ENCODE measurements at regions not wholly inside any gene's neighbourhood (a gene's known extent, or its start where the extent isn't known, plus 50 kb on each side); places are given as distances from the start of the nearest gene placed in this dataset.

GRCh38 chr1:88169939-88170338, 514.1 kb upstream of the PKN2 start:
- Histone ChIP-seq H3K9me3 (ENCODE audit: severe bottlenecking) (no peaks in the 10 kb centered on the region), H3K36me3 (ENCODE audit: low read depth) (no peaks in the 10 kb centered on the region), H3K4me1 (ENCODE audit: insufficient read depth, poor library complexity, severe bottlenecking) (no peaks in the 10 kb centered on the region), H3K27ac (ENCODE audit: poor library complexity, severe bottlenecking) (no peak overlapping the region), H3K27me3 (ENCODE audit: insufficient read depth, poor library complexity, severe bottlenecking) (peaks cover 3% of the 10 kb centered on the region), H3K4me3 (ENCODE audit: severe bottlenecking) (no peak overlapping the region)
- no peak for ATAC-seq (ENCODE audit: low read depth)
- no peak for TF ChIP-seq CTCF (IDR thresholded peaks at IDR 0.05; ENCODE audit: poor library complexity, severe bottlenecking)
- DNase-seq (ENCODE audit: low spot score): no peak

GRCh38 chr1:88175120-88175630, 508.9 kb upstream of the PKN2 start:
- Histone ChIP-seq H3K9me3 (ENCODE audit: severe bottlenecking) (no peaks in the 10 kb centered on the region), H3K27me3 (ENCODE audit: insufficient read depth, poor library complexity, severe bottlenecking) (peaks cover 17% of the 10 kb centered on the region), H3K4me1 (ENCODE audit: insufficient read depth, poor library complexity, severe bottlenecking) (no peaks in the 10 kb centered on the region), H3K4me3 (ENCODE audit: severe bottlenecking) (no peak overlapping the region), H3K27ac (ENCODE audit: poor library complexity, severe bottlenecking) (no peak overlapping the region), H3K36me3 (ENCODE audit: low read depth) (no peaks in the 10 kb centered on the region)
- no peak for TF ChIP-seq CTCF (IDR thresholded peaks at IDR 0.05; ENCODE audit: poor library complexity, severe bottlenecking)
- ATAC-seq (ENCODE audit: low read depth): no peak
- DNase-seq (ENCODE audit: low spot score): no peak

GRCh38 chr1:88175631-88176226, 508.3 kb upstream of the PKN2 start:
- DNase-seq (ENCODE audit: low spot score) (no peak), ATAC-seq (ENCODE audit: low read depth) (peak; percentile 57; the same call in 2 of the 3 replicates)
- Histone ChIP-seq H3K27me3 (ENCODE audit: insufficient read depth, poor library complexity, severe bottlenecking) (peaks cover 18% of the 10 kb centered on the region), H3K9me3 (ENCODE audit: severe bottlenecking) (no peaks in the 10 kb centered on the region), H3K4me1 (ENCODE audit: insufficient read depth, poor library complexity, severe bottlenecking) (no peaks in the 10 kb centered on the region), H3K27ac (ENCODE audit: poor library complexity, severe bottlenecking) (no peak overlapping the region), H3K4me3 (ENCODE audit: severe bottlenecking) (no peak overlapping the region), H3K36me3 (ENCODE audit: low read depth) (no peaks in the 10 kb centered on the region)
- no peak for TF ChIP-seq CTCF (IDR thresholded peaks at IDR 0.05; ENCODE audit: poor library complexity, severe bottlenecking)

- H3K4me3 ChIP-seq (ENCODE audit: severe bottlenecking): no peak overlapping the region
- ATAC-seq (ENCODE audit: low read depth) (no peak), DNase-seq (ENCODE audit: low spot score) (no peak)
- H3K27ac ChIP-seq (ENCODE audit: poor library complexity, severe bottlenecking): no peak overlapping the region
- peaks cover 15% of the 10 kb centered on the region for H3K27me3 ChIP-seq (ENCODE audit: insufficient read depth, poor library complexity, severe bottlenecking)
- H3K36me3 ChIP-seq (ENCODE audit: low read depth): no peaks in the 10 kb centered on the region
- no peaks in the 10 kb centered on the region for H3K9me3 ChIP-seq (ENCODE audit: severe bottlenecking)
- no peaks in the 10 kb centered on the region for H3K4me1 ChIP-seq (ENCODE audit: insufficient read depth, poor library complexity, severe bottlenecking)
- no peak for TF ChIP-seq CTCF (IDR thresholded peaks at IDR 0.05; ENCODE audit: poor library complexity, severe bottlenecking)
Observed at GRCh38 chr1:88179943-88180342, 504.1 kb upstream of the PKN2 start.

GRCh38 chr1:88180449-88181108, 503.5 kb upstream of the PKN2 start:
- peak; percentile 95 for TF ChIP-seq CTCF (IDR thresholded peaks at IDR 0.05; ENCODE audit: poor library complexity, severe bottlenecking)

More at GRCh38 chr1:88180449-88181108, 503.5 kb upstream of the PKN2 start:
- H3K9me3 ChIP-seq (ENCODE audit: severe bottlenecking): no peaks in the 10 kb centered on the region
- no peak for DNase-seq (ENCODE audit: low spot score)
- H3K36me3 ChIP-seq (ENCODE audit: low read depth): no peaks in the 10 kb centered on the region
- H3K27me3 ChIP-seq (ENCODE audit: insufficient read depth, poor library complexity, severe bottlenecking): peaks cover 12% of the 10 kb centered on the region
- no peaks in the 10 kb centered on the region for H3K4me1 ChIP-seq (ENCODE audit: insufficient read depth, poor library complexity, severe bottlenecking)
- H3K27ac ChIP-seq (ENCODE audit: poor library complexity, severe bottlenecking): no peak overlapping the region
- ATAC-seq (ENCODE audit: low read depth): peak; percentile 95
- H3K4me3 ChIP-seq (ENCODE audit: severe bottlenecking): no peak overlapping the region

Measured in RWPE2 (cell line).